Mucosa of gallbladder (tissue), 1 donor: ENCODE measurements at regions not wholly inside any gene's neighbourhood (a gene's known extent, or its start where the extent isn't known, plus 50 kb on each side); places are given as distances from the start of the nearest gene placed in this dataset.

Experiments
- DNase-seq: peaks from one replicate; pipeline ENCODE4 v3.0.0-alpha.2; 2020; ENCODE audit warnings: low spot score
- donor health status: DM: no; HTN: no; CAD: no.

DNA sequence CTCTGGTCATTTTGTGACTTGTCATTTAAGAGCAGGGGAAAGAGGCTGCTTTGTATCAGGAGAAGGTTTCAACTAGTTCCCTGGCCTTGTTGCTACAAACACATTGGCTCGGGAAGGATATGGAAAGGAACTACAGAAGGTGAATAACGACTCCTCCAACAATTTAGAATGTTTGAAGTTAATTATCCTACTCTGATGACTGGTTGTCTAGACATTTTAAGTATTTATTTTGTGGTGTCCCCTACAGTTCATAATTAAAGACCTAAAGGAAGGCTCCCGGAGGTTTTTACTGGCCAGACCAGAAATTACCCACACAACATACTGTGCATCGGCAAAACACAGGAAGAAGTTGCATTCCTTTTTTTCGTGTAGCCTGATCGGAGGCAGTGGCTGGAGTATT, 515.8 kb upstream of the SALL1 start:
- no peak for DNase-seq

DNA sequence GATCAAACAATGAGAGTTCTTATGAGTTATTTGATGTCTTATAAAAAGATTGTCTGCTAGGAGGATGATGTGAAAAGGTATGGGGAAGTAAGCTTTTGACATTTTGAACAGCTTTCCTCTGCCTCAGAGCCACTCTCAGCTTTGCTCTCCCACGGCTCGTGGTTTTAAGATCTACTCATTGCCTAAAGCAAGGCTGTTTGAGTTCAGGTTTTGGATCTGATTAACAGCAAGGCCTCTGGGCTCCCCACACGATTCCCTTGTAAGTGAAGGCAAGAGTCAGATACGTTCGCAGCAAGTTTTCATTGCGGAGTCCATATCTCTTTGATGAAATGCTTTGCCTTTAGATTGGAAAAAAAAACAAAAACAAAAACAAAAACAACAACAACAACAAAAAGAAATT, 515.0 kb upstream of the SALL1 start:
- DNase-seq = no peak

GRCh38 chr16:51665436-51665998, 514.4 kb upstream of the SALL1 start:
- no peak for DNase-seq

DNA sequence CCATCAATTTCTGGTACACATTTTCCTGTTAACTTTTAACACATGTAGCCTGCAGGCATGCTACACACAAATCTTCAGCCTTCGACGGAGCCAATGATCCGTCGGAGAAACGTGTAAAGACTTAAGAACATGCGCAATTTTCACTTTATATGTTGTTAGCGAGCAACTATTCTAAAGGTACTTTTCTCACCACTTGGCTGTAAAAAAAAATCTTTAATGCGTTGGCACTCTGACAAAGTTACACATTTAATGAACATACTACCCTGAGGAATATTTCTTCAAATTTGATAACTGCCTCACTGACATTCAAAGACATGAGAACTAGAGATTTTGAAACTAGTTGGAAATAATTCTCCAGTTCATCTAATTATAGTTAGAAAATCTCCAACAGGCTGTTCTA, 507.5 kb upstream of the SALL1 start:
- DNase-seq = no peak

- peak; percentile 79 for DNase-seq
Observed at GRCh38 chr16:51657848-51658247, 506.8 kb upstream of the SALL1 start.

GRCh38 chr16:51655249-51655648, 504.2 kb upstream of the SALL1 start:
- DNase-seq = no peak

GRCh38 chr16:51651061-51651466, 500.0 kb upstream of the SALL1 start:
- no peak for DNase-seq

DNA sequence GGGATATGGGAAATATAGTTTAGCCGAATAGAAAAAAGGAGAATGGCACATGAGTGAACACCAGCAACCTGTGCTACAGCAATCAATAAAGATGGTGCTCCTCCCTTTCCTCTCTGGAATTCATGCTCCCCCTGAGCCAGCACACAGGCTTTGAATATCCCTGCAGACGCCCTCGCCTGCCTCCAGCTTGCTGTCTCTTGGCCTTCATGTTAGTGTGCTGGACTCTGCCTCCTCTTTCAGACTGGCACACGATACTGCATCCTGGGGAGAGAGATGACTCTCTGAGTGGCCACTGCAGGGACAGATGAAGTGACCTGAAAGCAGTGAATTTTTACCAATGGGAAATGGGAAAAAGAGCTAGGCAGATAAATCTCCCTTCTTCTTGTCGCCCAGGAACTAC, 498.6 kb upstream of the SALL1 start:
- DNase-seq = no peak

DNA sequence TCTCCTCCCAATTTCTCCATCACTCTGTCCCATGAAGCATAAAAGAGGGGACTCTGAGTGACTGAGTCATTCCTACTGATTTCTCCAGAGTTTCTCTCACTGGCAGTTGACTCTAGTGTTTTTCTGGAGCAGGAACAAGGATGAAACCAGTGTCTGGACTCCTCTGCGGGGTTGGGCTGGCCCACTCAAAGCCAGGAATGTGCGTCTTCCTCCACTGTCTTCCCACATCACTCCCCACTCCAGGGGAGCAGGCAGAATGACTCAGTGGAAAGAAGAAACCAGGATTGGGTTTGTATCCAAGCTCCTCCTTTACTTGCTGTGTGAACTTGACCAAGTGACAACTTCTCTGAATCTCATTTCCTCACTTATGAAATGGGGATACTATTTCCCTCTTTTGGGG, 497.5 kb upstream of the SALL1 start:
- no peak for DNase-seq

GRCh38 chr16:51641191-51641765, 490.2 kb upstream of the SALL1 start:
- no peak for DNase-seq

DNA sequence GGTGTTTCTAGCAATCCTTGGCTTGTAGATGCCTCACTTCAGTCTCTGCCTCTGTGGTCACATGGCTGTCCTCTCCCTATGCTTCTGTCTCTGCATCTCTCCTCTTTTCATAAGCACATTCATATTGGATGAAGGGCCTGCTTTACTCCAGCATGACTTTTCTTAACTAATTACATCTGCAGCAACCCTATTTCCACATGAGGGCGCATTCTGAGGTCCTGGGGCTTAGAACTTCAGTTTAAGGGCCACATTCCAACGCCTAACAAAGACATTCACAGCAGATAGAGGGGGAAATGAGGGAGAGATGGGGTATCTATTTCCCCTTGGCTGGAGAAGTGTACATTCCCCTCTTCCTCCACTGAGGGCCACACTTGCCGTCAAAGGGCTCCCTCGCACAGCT, 489.1 kb upstream of the SALL1 start:
- no peak for DNase-seq

- DNase-seq = no peak
Observed at GRCh38 chr16:51638339-51639135, 487.5 kb upstream of the SALL1 start.

- no peak for DNase-seq
Observed at GRCh38 chr16:51637770-51638094, 486.7 kb upstream of the SALL1 start.

DNA sequence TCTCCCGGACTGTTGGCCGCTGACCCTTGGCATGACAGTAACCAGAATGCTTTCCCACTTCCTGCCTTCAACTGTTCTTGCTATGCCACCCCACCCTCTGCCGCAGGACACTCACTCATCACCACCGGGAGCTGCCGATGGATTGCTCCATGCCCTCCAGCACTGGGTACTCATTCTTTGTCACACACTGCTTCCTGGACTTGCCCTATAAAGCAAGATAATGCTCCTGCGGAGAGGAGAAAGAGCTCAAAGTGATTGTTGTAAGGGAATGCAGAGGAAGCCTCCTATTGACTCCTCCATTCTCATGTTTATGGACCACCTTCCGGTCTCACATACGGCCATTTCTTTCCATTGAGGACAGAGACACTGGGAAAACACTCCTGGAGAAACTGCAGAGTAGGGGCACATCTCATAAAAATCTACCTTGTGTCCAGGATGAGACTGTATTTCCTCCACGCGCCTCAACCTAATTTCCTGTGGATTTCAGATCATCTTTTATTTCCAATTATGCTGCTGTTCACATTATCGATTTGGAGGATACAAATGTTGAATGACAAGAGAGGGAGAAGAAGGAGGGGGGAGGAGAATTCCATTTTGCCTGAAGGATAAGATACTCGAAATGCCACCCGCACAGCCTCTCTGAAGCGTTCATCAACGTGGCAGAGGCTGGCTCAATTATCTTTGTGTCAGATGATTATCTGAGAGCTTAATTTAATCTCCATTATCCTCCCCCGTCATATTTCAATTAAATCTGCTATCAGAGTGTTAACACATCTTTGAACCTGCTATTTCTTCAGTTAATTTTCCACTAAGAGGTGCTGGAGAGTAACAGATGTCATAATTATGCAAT, 486.1 kb upstream of the SALL1 start:
- no peak for DNase-seq

DNA sequence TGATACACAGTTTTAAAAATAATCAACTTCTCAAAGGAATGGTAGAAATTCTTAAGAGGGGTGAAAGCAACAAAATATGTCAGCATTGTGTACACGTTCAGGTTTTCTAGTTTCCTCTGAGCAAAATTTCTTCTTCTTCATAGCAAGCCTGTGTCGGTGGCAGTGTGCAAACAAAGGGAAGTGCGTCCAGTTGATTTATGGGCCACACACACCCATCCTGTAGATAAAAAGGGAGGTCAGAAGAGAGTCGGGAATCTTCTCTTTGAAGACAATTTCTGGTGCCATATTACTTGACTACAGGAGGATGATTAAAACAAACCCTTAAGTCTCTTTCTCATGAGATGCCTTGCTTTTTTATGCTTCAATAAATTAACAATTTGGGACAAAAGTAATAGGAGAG, 484.1 kb upstream of the SALL1 start:
- no peak for DNase-seq

- DNase-seq = no peak
Observed at GRCh38 chr16:51630076-51630475, 479.0 kb upstream of the SALL1 start.

- no peak for DNase-seq
Observed at GRCh38 chr16:51629576-51629975, 478.5 kb upstream of the SALL1 start.

GRCh38 chr16:51624080-51624775, 473.2 kb upstream of the SALL1 start:
- DNase-seq = no peak

GRCh38 chr16:51621610-51622009, 470.5 kb upstream of the SALL1 start:
- DNase-seq = no peak

DNA sequence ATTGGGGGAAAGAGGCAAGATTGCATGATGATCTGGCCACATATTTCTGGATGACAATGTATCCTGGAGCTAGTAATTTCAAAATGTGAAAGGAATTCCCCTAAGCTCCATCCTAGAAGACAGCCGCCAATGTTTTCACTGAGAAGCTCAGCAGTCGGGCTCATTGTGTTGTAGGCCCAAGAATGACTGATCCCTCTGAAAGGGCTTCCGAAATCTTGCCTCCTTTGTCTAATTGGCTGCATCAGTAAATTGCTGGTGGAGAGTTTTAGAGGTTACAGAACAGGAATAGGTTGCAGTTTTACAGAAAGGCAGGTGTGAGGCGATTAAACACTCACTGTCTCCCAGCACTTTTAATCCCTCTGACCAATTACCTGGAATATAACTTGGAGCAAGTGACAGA, 464.1 kb upstream of the SALL1 start:
- no peak for DNase-seq

DNA sequence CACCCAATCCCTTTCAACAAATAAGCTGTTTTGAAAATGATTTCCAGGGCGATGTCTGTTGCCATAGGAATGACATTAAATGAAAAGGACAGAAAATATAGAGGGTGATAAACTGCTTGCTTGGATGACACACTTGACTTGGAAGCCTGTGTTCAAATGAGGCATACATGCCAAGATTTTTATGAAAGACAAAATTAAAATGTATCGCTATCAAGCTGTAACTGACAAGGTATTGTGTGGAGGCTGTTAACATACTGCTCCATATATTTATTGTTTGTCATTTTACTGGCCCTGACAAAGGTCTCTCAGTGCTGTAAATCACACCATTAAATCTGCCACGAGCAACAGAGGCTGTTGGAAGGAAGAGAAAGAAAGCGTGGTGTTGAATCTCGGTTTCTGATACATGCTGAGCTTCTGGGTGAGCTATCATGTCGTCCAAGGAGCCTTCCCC, 456.2 kb upstream of the SALL1 start:
- no peak for DNase-seq

DNA sequence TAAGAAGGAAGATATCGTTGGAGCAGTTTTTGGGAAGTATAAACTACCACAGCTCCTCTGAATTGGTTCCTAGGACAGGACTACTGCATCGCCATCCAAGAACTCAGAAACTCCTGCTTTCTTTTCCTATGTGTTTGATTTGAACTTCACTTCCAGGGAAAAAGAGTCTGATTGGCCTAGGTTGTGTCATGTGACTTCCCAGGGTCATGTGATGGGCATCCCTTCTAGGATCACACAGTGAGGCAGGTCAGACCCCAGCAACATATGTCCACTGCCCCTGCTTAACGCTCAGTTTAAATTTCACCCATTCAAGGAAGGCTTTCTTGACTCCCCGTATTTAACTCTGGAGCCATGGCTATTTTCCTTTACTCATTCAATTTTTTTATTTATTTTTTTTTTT, 445.2 kb upstream of the SALL1 start:
- no peak for DNase-seq
